Chondrocyte (in vitro differentiated cells): ENCODE measurements at regions not wholly inside any gene's neighbourhood (a gene's known extent, or its start where the extent isn't known, plus 50 kb on each side); places are given as distances from the start of the nearest gene placed in this dataset.

Source experiments
- DNase-seq: peaks from one replicate; pipeline ENCODE4 v3.0.0; 2021; ENCODE audit warnings: mixed read lengths, low spot score
- H3K27ac Mint-ChIP-seq: one replicate; pipeline ENCODE4 v1.8.0; 2021; ENCODE audit warnings: mild to moderate bottlenecking, moderate library complexity, mixed read lengths; ENCODE audit not compliant: unreplicated experiment
- H3K27me3 Mint-ChIP-seq: 2 replicates; pipeline ENCODE4 v1.8.0; 2021; ENCODE audit warnings: low read depth, mixed read lengths
- H3K36me3 Mint-ChIP-seq: 2 replicates; pipeline ENCODE4 v1.8.0; 2021; ENCODE audit warnings: low read depth, mixed read lengths
- H3K4me1 Mint-ChIP-seq: 2 replicates; pipeline ENCODE4 v1.8.0; 2021; ENCODE audit warnings: low read depth, mild to moderate bottlenecking, mixed read lengths
- H3K4me3 Mint-ChIP-seq: one replicate; pipeline ENCODE4 v1.8.0; 2021; ENCODE audit warnings: mild to moderate bottlenecking, moderate library complexity, mixed read lengths; ENCODE audit not compliant: unreplicated experiment
- H3K9me3 Mint-ChIP-seq: 2 replicates; pipeline ENCODE4 v1.8.0; 2021; ENCODE audit warnings: low read depth, mixed read lengths
- TF ChIP-seq, protein P1 (sequence below): fragments of 200-600 bp; sonication (generic); IDR thresholded peaks from 2 replicates; pipeline ENCODE4 v1.5.0; 2021; ENCODE audit warnings: antibody characterized with exemption, mild to moderate bottlenecking, moderate library complexity

- no peak overlapping the region for H3K4me3 Mint-ChIP-seq
- H3K36me3 Mint-ChIP-seq = no peaks in the 10 kb centered on the region
- no peak overlapping the region for H3K27ac Mint-ChIP-seq
- H3K9me3 Mint-ChIP-seq = no peaks in the 10 kb centered on the region
- no peaks in the 10 kb centered on the region for H3K4me1 Mint-ChIP-seq
- H3K27me3 Mint-ChIP-seq = peaks cover 14% of the 10 kb centered on the region
- TF ChIP-seq, protein P1, sequence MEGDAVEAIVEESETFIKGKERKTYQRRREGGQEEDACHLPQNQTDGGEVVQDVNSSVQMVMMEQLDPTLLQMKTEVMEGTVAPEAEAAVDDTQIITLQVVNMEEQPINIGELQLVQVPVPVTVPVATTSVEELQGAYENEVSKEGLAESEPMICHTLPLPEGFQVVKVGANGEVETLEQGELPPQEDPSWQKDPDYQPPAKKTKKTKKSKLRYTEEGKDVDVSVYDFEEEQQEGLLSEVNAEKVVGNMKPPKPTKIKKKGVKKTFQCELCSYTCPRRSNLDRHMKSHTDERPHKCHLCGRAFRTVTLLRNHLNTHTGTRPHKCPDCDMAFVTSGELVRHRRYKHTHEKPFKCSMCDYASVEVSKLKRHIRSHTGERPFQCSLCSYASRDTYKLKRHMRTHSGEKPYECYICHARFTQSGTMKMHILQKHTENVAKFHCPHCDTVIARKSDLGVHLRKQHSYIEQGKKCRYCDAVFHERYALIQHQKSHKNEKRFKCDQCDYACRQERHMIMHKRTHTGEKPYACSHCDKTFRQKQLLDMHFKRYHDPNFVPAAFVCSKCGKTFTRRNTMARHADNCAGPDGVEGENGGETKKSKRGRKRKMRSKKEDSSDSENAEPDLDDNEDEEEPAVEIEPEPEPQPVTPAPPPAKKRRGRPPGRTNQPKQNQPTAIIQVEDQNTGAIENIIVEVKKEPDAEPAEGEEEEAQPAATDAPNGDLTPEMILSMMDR = no peak
- no peak for DNase-seq
These were observed 62.2 kb upstream of the ST8SIA4 start for GRCh38 chr5:100965291-100965690.
